Right atrium auricular region (tissue), 2 donors: ENCODE measurements at regions not wholly inside any gene's neighbourhood (a gene's known extent, or its start where the extent isn't known, plus 50 kb on each side); places are given as distances from the start of the nearest gene placed in this dataset.

Experiments used
- DNase-seq: peaks from one replicate; pipeline ENCODE4 v3.0.0-alpha.2; 2019; ENCODE audit warnings: low spot score
- H3K27ac ChIP-seq, 2 donors: fragments of 200-600 bp; sonication (generic); 1 replicate in 1 of 2; 2 replicates in 1 of 2; pipeline ENCODE4 v1.5.1; 2016 to 2019
- H3K27me3 ChIP-seq, 2 donors: fragments of 200-600 bp; sonication (generic); one replicate each; pipeline versions ENCODE4 v1.5.1 to v1.6.0; 2017 to 2019
- H3K36me3 ChIP-seq: fragments of 200-600 bp; sonication (generic); one replicate; pipeline ENCODE4 v1.5.1; 2016
- H3K4me1 ChIP-seq, 2 donors: fragments of 200-600 bp; sonication (generic); one replicate each; pipeline versions ENCODE4 v1.5.1 to v1.6.0; 2017 to 2019
- H3K4me3 ChIP-seq, 2 donors: fragments of 200-600 bp; sonication (generic); 1 replicate in 1 of 2; 2 replicates in 1 of 2; pipeline ENCODE4 v1.5.1; 2017 to 2019; ENCODE audit warnings: mild to moderate bottlenecking in 1 of 2, moderate library complexity in 1 of 2
- H3K9me3 ChIP-seq, 2 donors: fragments of 200-600 bp; sonication (generic); one replicate each; pipeline ENCODE4 v1.5.1; 2019
- TF ChIP-seq, protein P1 (sequence below), 2 donors: fragments of 200-600 bp; sonication (generic); IDR thresholded peaks; one replicate each; pipeline ENCODE4 v1.5.1; 2019; ENCODE audit warnings: antibody characterized with exemption in 2 of 2

DNA sequence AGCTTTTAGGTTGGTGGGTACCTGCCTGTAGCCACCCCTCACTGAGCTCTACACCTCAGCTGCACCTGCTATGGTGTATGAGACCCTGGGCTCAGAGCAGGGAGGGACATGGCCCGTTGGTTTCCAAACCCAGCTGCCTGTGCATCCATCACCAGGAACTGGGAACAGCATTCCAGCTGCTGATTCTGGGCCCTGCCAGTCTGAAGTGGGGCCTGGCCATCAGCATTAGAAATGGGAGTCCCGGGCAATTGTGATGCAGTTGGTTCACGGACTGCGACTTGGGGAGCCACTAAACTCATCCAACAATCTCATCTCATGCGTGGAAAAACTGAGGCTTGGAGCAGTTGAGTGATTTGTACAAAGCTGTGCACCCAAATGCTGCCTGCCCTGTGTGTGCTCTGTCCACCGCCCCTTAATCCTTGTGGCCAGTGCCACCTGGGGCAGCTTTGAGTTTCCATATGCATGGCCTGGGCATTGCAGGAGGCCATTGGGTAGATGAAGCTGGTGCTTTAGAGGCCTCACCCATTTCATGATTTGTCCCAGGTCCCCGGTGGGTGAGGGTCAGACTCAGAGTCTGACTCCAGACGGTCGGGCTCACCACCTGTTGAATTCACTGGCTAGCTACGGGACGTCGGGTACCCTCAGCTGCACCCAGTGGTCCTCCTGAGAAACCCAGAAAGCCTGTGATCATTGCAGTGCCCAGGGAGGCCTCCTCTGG lies 109.0 kb upstream of the SHH start:
- Histone ChIP-seq H3K27ac (no peak overlapping the region), H3K36me3 (no peaks in the 10 kb centered on the region), H3K9me3 (no peaks in the 10 kb centered on the region), H3K27me3 (no peaks in the 10 kb centered on the region), H3K4me1 (no peaks in the 10 kb centered on the region), H3K4me3 (no peak overlapping the region)
- TF ChIP-seq, protein P1, sequence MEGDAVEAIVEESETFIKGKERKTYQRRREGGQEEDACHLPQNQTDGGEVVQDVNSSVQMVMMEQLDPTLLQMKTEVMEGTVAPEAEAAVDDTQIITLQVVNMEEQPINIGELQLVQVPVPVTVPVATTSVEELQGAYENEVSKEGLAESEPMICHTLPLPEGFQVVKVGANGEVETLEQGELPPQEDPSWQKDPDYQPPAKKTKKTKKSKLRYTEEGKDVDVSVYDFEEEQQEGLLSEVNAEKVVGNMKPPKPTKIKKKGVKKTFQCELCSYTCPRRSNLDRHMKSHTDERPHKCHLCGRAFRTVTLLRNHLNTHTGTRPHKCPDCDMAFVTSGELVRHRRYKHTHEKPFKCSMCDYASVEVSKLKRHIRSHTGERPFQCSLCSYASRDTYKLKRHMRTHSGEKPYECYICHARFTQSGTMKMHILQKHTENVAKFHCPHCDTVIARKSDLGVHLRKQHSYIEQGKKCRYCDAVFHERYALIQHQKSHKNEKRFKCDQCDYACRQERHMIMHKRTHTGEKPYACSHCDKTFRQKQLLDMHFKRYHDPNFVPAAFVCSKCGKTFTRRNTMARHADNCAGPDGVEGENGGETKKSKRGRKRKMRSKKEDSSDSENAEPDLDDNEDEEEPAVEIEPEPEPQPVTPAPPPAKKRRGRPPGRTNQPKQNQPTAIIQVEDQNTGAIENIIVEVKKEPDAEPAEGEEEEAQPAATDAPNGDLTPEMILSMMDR (IDR thresholded peaks at IDR 0.05): no peak
- DNase-seq: no peak

DNA sequence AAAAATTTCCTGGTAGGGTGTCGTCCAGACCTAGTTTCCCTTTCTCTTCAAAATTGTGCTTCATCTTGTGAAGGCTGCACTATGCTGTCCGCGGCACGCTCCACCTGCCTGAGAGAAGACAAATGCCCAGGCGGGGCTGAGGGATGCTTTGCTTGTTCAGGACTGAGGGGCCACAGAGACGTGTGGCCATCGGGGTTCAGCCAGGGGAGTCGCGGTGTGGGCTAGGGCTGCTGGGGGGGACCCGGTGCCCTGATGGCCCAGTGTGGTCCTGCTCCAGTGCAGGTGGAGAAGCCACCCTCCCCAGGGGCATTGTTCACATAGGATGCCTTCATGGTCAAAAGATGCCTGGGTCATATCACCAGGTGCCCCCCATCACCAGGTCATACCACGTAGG lies 107.8 kb upstream of the SHH start:
- Histone ChIP-seq H3K9me3 (no peaks in the 10 kb centered on the region), H3K27me3 (no peaks in the 10 kb centered on the region), H3K4me1 (no peaks in the 10 kb centered on the region), H3K36me3 (no peaks in the 10 kb centered on the region), H3K4me3 (no peak overlapping the region), H3K27ac (no peak overlapping the region)
- no peak for DNase-seq
- TF ChIP-seq, protein P1 (IDR thresholded peaks at IDR 0.05): no peak

DNA sequence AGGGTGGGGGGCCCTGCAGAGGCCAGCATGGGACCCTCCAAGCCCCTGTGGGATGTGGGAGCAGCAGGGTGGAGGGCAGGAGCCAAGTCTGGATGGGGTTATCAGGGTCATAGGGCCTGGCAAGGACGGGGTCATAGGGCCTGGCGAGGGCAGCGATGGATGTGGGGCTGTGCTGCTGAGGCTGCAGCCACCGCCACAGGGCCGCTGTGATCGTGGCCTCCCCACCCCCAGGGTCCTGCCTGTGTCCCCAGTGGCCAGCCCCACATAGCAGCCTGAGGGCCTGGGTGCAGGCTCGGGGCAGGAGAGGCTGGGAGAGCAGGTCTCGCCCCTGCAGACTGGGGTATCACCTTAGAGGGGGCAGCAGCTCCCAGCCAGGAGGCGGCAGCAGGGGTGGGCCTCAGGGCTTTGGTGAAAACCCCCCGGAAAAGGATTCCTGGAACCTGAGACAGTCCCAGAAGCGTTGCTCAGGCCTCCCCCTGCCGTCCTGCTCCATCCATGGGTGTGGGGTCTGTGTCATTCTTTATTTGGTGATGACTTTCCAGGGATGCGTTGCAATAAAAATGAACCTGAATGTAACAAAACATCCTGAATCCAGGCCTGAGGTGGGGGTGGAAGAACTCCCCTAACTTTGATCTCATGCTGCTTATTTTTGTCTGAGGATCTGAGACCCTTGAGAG lies 107.3 kb upstream of the SHH start:
- Histone ChIP-seq H3K36me3 (no peaks in the 10 kb centered on the region), H3K9me3 (no peaks in the 10 kb centered on the region), H3K4me1 (no peaks in the 10 kb centered on the region), H3K27ac (no peak overlapping the region), H3K4me3 (no peak overlapping the region), H3K27me3 (no peaks in the 10 kb centered on the region)
- DNase-seq: no peak
- TF ChIP-seq, protein P1 (IDR thresholded peaks at IDR 0.05): no peak

DNA sequence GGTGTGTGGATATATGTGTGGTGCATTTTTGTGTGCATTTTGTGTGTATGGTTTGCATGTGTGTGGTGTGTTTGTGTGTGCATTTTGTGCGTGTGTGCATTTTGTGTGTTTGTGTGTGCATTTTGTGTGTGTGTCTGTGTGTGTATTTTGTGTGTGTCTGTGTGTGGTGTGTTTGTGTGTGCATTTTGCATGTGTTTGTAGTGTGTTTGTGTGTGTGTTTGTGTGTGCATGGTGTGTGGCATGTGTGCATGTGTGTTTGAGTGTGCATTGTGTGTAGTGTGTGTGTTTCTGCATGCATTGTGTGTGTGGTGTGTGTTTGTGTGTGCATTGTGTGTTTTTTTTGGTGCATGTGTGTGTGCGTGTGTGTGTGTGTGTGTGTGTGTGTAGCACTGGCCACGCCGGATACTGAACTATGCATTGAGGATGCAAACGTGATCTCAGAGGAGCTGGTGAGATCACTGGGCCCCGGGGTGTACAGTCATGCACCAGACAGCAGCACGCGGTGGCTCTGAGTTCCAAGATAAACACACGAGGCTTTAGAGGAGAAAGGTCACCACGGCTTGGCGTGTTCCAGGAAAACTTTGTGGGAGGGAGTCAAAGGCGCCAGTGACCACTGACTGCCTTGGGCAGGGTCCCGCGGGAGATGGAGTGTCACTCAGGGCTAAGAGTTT lies 106.6 kb upstream of the SHH start:
- H3K9me3 ChIP-seq: no peaks in the 10 kb centered on the region
- no peaks in the 10 kb centered on the region for H3K4me1 ChIP-seq
- no peaks in the 10 kb centered on the region for H3K27me3 ChIP-seq
- no peak overlapping the region for H3K4me3 ChIP-seq
- H3K27ac ChIP-seq: no peak overlapping the region
- no peaks in the 10 kb centered on the region for H3K36me3 ChIP-seq
- TF ChIP-seq, protein P1 (IDR thresholded peaks at IDR 0.05): no peak
- no peak for DNase-seq

DNA sequence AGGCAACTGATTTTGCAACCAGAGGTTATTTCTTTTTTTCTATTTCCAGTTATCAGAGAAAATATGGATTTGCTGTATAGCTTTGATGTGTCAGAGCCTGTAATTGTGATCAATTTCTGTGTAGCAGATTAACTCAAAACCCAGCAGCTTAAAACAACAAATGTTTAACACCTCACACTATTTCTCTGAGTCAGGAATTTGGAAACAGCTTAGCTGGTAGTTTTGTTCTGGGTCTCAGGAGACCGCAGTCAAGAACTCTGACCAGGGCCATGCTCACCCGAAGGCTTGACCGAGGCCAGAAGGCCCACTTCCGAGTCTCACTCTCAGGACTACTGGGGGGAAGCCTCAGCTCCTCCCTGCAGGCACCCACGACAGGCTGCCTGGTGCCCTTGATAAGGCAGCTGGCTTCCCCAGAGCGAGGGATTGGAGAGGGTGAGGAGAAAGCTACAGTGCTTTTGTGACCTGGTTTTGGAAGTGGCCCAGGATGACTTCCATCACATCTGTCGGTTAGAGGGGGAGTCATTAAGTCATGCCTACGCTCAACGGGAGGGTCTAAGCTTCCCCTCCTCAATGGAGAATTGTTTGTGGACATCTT lies 105.7 kb upstream of the SHH start:
- H3K4me3 ChIP-seq: no peak overlapping the region
- peaks cover 0 to under 1% of the 10 kb centered on the region in 2 donors for H3K9me3 ChIP-seq
- TF ChIP-seq, protein P1 (IDR thresholded peaks at IDR 0.05): no peak
- H3K4me1 ChIP-seq: no peaks in the 10 kb centered on the region
- no peak for DNase-seq
- no peaks in the 10 kb centered on the region for H3K36me3 ChIP-seq
- no peaks in the 10 kb centered on the region for H3K27me3 ChIP-seq
- no peak overlapping the region for H3K27ac ChIP-seq
